ENCODE measurements at regions not wholly inside any gene's neighbourhood (a gene's known extent, or its start where the extent isn't known, plus 50 kb on each side); places are given as distances from the start of the nearest gene placed in this dataset.

DNA sequence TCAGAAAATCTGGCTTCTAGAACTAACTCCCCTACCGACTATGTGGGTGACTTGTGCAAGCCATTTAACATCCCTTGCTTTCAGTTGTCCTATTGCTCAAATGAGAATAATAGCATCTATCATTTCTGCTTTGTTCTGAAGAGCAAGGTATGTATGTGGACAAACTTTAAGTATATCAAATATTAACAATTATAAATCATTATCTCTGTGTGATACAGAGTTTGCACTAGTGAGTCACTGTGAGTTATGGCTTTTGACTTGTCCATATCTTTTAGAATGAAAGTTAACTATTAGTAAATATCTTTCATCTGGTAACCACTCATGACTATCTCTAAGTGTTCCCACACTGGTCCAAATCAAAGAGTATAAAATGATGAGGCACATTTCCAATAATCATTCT is 812.9 kb upstream of the ADGRL2 start:
- Mint-ChIP-seq H3K36me3 (ENCODE audit: insufficient read depth) (no peaks in the 10 kb centered on the region), H3K27ac (no peak overlapping the region), H3K4me1 (ENCODE audit: low read depth) (no peaks in the 10 kb centered on the region), H3K27me3 (no peaks in the 10 kb centered on the region), H3K9me3 (ENCODE audit: low read depth) (peaks cover 3% of the 10 kb centered on the region), H3K4me3 (ENCODE audit: low read depth) (no peak overlapping the region)
- DNase-seq (ENCODE audit: low spot score, unreplicated experiment) = no peak
- TF ChIP-seq, protein P1, sequence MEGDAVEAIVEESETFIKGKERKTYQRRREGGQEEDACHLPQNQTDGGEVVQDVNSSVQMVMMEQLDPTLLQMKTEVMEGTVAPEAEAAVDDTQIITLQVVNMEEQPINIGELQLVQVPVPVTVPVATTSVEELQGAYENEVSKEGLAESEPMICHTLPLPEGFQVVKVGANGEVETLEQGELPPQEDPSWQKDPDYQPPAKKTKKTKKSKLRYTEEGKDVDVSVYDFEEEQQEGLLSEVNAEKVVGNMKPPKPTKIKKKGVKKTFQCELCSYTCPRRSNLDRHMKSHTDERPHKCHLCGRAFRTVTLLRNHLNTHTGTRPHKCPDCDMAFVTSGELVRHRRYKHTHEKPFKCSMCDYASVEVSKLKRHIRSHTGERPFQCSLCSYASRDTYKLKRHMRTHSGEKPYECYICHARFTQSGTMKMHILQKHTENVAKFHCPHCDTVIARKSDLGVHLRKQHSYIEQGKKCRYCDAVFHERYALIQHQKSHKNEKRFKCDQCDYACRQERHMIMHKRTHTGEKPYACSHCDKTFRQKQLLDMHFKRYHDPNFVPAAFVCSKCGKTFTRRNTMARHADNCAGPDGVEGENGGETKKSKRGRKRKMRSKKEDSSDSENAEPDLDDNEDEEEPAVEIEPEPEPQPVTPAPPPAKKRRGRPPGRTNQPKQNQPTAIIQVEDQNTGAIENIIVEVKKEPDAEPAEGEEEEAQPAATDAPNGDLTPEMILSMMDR (IDR thresholded peaks at IDR 0.05; ENCODE audit: unreplicated experiment) = no peak

DNA sequence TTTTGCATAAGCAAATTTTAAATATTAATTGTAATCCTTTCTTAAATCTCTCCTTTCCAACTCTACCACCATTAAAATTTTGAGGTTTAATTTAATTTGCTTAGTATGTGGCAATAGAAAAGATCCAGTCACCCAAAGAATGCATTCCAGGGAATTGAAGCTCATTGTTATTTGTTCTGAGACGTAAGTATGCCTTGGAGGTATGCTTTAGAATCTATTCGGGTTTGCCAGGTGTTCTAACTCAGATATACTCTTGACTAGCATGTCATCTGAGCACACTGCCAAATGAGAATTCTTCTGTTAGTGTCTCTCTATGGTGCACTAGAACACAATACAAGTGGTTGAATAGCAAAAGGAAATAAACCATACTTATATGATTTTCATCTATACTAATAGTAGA is 813.6 kb upstream of the ADGRL2 start:
- Mint-ChIP-seq H3K36me3 (ENCODE audit: insufficient read depth) (no peaks in the 10 kb centered on the region), H3K9me3 (ENCODE audit: low read depth) (peaks cover 3% of the 10 kb centered on the region), H3K4me1 (ENCODE audit: low read depth) (no peaks in the 10 kb centered on the region), H3K4me3 (ENCODE audit: low read depth) (no peak overlapping the region), H3K27me3 (no peaks in the 10 kb centered on the region), H3K27ac (no peak overlapping the region)
- TF ChIP-seq, protein P1 (IDR thresholded peaks at IDR 0.05; ENCODE audit: unreplicated experiment) = no peak
- DNase-seq (ENCODE audit: low spot score, unreplicated experiment) = no peak

DNA sequence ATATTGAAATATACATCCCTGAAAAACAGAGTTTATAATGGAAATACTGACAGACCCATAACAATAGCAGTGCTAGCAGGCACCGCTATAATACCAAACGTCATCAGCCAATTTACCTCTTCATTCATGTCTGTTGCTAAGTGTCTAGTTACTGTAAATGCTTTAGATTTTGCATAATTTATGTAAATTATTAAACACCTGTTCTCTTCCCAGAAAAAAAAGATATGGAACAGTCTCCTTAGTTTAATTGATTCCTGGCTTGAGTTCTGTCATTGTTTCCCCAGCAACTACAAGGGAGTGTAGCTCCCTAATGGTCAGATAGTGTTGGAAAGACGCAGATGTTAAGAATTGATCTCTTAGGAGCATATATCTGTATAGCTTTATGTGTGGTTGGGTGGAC is 817.9 kb upstream of the ADGRL2 start:
- TF ChIP-seq, protein P1 (IDR thresholded peaks at IDR 0.05; ENCODE audit: unreplicated experiment) = no peak
- Mint-ChIP-seq H3K27ac (no peak overlapping the region), H3K4me1 (ENCODE audit: low read depth) (peaks cover 12% of the 10 kb centered on the region), H3K27me3 (no peaks in the 10 kb centered on the region), H3K9me3 (ENCODE audit: low read depth) (peaks cover 3% of the 10 kb centered on the region), H3K4me3 (ENCODE audit: low read depth) (no peak overlapping the region), H3K36me3 (ENCODE audit: insufficient read depth) (no peaks in the 10 kb centered on the region)
- DNase-seq (ENCODE audit: low spot score, unreplicated experiment) = no peak

DNA sequence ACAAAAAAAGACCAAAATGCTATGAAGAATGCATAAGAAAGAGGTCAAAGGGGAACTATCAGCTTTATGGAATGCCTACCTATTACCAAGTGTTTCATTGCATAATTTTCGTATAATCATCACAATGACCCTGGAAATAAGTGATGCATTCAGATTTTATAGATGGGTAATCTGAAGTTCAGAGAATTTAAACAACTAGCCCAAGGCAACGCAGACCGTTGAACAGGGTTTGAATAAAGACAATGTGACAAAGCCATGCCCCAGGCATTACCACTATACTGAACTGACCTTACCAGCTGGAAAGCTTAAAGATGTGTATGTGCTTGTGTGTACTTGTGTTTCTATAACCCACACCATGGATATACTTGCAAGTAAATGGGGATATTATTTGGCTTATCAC is 827.6 kb upstream of the ADGRL2 start:
- Mint-ChIP-seq H3K4me1 (ENCODE audit: low read depth) (no peaks in the 10 kb centered on the region), H3K27me3 (no peaks in the 10 kb centered on the region), H3K9me3 (ENCODE audit: low read depth) (no peaks in the 10 kb centered on the region), H3K36me3 (ENCODE audit: insufficient read depth) (no peaks in the 10 kb centered on the region), H3K27ac (no peak overlapping the region), H3K4me3 (ENCODE audit: low read depth) (no peak overlapping the region)
- TF ChIP-seq, protein P1 (IDR thresholded peaks at IDR 0.05; ENCODE audit: unreplicated experiment) = no peak
- no peak for DNase-seq (ENCODE audit: low spot score, unreplicated experiment)

DNA sequence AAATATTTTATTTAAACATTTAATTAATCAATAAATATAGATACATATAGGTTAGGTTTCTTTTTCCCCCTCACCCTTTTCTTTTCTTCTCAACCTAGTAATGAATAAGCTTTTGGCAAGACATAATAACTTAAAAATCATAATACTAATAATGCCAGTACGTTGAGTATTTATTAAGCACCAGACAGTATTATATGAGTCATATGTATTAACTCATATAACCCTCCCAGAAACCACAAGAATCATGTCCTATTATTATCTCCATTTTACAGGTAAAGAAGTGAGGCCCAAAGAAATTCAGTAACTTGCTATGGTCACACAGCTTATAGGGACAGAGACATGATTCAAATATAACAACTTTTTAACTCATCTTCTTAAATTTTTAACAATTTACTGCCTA is 834.5 kb upstream of the ADGRL2 start:
- no peak for DNase-seq (ENCODE audit: low spot score, unreplicated experiment)
- H3K4me1 Mint-ChIP-seq (ENCODE audit: low read depth) = peaks cover 11% of the 10 kb centered on the region
- H3K36me3 Mint-ChIP-seq (ENCODE audit: insufficient read depth) = no peaks in the 10 kb centered on the region
- no peak overlapping the region for H3K27ac Mint-ChIP-seq
- TF ChIP-seq, protein P1 (IDR thresholded peaks at IDR 0.05; ENCODE audit: unreplicated experiment) = no peak
- H3K9me3 Mint-ChIP-seq (ENCODE audit: low read depth) = no peaks in the 10 kb centered on the region
- no peak overlapping the region for H3K4me3 Mint-ChIP-seq (ENCODE audit: low read depth)
- no peaks in the 10 kb centered on the region for H3K27me3 Mint-ChIP-seq
